Fibroblast of the aortic adventitia (primary cell): ENCODE measurements at regions not wholly inside any gene's neighbourhood (a gene's known extent, or its start where the extent isn't known, plus 50 kb on each side); places are given as distances from the start of the nearest gene placed in this dataset.
"Not testable (repeated sequence)": the region's sequence is repeated elsewhere in the genome, so short reads cannot be mapped to it uniquely, and the experiment has no call there.

Experiments used
- DNase-seq: peaks from one replicate; pipeline ENCODE4 v3.0.0-alpha.2; 2010; ENCODE audit warnings: low read depth
- H3K4me3 ChIP-seq: 2 replicates; pipeline ENCODE4 v1.5.1; 2011; ENCODE audit warnings: low read depth, mild to moderate bottlenecking, control low read depth, low read length, moderate library complexity
- TF ChIP-seq, protein P1 (sequence below): IDR thresholded peaks from 2 replicates; pipeline ENCODE4 v1.5.1; 2011; ENCODE audit warnings: mild to moderate bottlenecking, low read length, control low read depth, inconsistent platforms; ENCODE audit not compliant: insufficient read depth

DNA sequence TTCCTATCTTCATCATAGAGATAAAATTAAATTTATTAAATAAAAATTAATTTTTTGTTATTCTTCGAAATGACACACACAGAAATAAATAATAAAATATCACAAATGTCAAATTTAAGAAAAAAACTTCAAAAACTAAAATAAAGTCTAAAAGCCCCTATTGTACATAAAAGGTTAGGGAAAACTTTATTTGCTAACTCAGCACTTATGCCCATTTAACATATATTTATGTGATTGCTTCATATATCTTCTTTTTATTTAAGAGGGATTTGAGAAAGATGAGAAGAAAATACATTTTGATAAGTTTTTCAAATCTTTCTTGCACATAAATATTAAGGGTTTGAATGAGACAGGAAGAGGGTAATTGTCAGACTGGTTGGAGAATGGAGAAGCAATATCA is 2350.4 kb upstream of the RAG2 start:
- DNase-seq = no peak
- H3K4me3 ChIP-seq = no peak overlapping the region
- TF ChIP-seq, protein P1, sequence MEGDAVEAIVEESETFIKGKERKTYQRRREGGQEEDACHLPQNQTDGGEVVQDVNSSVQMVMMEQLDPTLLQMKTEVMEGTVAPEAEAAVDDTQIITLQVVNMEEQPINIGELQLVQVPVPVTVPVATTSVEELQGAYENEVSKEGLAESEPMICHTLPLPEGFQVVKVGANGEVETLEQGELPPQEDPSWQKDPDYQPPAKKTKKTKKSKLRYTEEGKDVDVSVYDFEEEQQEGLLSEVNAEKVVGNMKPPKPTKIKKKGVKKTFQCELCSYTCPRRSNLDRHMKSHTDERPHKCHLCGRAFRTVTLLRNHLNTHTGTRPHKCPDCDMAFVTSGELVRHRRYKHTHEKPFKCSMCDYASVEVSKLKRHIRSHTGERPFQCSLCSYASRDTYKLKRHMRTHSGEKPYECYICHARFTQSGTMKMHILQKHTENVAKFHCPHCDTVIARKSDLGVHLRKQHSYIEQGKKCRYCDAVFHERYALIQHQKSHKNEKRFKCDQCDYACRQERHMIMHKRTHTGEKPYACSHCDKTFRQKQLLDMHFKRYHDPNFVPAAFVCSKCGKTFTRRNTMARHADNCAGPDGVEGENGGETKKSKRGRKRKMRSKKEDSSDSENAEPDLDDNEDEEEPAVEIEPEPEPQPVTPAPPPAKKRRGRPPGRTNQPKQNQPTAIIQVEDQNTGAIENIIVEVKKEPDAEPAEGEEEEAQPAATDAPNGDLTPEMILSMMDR = no peak

DNA sequence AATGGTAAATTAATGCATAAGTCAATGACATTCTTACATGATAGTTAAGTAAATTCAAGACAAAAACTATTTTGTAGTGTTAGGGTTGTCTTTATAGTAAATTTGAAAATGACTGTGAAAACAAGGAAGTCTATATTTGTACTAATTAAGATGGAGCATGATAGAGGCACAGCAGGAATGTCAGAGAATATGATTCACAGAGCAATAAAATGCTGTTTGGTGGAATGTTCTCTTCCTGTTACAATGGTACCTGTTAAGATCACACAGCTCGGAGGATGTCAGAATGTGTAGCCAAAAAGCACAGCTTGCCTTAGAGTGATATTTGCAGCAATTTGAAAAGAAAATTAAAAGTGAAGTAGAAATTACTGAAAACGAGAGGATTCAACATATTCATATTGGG is 2339.7 kb upstream of the RAG2 start:
- no peak overlapping the region for H3K4me3 ChIP-seq
- TF ChIP-seq, protein P1 = no peak
- no peak for DNase-seq

DNA sequence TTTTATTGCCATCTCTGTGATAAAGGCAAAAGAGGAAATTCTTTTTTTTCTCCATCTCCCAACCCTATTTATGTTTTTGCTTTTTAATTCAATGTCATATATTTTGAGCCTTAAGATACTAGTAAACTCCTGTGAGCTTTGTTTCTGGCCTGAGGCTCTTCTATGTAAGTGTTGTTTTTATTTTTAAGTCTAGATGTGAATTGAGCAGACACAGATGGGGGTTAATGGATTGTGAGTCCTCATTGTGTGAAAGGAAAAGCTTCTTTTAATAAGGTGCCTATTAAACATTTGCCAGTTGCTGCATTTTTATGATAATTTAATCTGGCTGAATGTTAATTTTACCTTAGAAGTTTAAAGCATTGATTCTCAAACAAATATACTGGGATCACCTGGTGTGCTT is 2337.9 kb upstream of the RAG2 start:
- no peak overlapping the region for H3K4me3 ChIP-seq
- TF ChIP-seq, protein P1 = no peak
- DNase-seq = no peak

DNA sequence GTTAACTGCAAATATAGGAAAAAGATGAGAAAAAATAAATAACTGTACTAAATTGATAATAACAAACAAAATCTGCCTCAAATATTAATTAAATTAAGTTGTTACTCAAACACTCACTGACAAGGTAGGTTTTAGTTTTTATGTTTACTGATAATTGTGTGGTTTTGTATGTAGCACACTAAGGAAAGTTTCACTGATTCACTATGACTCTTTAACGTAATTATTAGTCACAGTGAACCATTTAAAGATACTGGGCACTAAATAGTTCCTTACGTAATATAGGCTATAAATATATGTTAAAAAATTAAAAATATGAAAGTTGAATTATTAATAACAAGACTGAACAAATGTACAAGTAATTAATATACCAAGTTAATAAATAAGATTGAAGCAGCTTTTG is 2330.0 kb upstream of the RAG2 start:
- H3K4me3 ChIP-seq = no peak overlapping the region
- DNase-seq = no peak
- TF ChIP-seq, protein P1 = no peak

DNA sequence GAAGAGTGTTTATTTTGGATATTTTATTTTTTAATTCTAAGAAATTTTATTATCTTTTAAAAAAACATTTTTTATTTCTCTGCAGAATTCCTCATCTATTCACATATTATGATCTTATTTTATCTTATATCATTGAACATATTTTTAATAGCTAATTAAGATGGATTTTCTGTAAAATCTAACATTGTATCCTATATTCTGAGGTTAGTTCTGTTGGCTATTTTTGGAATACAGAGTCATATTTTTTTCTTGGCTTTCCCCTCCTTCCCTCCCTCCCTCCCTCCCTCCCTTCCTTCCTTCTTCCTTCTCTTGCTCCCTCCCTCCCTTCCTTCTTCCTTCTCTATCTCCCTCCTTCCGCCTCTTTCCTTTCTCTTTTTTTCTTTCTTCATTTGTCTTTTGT is 2326.6 kb upstream of the RAG2 start:
- no peak overlapping the region for H3K4me3 ChIP-seq
- no peak for DNase-seq
- TF ChIP-seq, protein P1 = no peak

DNA sequence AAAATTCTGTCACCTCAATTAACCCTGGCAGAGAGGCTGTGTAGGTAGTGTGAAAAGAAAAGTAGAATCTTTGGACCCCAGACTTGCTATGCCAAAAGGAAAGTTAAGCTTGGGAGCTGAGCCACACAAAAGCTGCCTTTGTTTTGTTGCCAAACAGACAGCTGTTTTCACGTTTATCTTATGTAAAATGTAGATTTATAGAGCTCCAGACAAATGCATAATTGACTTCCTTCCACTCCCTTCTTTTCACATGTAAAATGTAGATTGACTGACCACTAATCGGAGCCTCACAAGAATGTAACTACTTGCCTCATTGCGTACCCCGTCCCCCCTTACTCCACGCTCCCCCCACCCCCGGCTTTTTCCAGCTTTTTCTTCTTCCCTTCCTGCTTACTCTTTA is 2302.2 kb upstream of the RAG2 start:
- TF ChIP-seq, protein P1 = no peak
- H3K4me3 ChIP-seq = no peak overlapping the region
- no peak for DNase-seq

DNA sequence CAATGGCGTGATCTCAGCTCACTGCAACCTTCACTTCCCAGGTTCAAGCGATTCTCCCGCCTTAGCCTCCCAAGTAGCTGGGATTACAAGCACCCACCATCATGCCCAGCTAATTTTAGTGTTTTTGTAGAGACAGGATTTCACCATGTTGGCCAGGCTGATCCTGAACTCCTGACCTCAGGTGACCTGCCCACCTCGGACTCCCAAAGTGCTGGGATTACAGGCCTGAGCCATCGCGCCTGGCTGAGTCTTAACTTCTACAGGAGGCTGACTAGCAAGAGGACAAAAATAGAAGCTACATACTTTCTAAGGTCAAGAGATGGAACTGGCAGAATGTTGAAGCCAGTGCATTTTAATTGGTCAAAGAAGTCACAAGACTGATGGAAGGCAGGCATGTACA is 2296.2 kb upstream of the RAG2 start:
- not testable (repeated sequence) for DNase-seq, H3K4me3 ChIP-seq
